Stimulated activated CD4-positive, alpha-beta T cell treated with anti-CD3 and anti-CD28 coated beads, Interleukin-12 subunit alpha, Interleukin-12 subunit beta, amount 100 ng/mL, for 4 hours (primary cell): ENCODE measurements at regions not wholly inside any gene's neighbourhood (a gene's known extent, or its start where the extent isn't known, plus 50 kb on each side); places are given as distances from the start of the nearest gene placed in this dataset.

ENCODE experiments used
- DNase-seq: peaks from one replicate; pipeline ENCODE4 v3.0.0-alpha.2; 2020

- no peak for DNase-seq
Measured at GRCh38 chr15:93176065-93176464, 87.1 kb upstream of the RGMA start.

DNA sequence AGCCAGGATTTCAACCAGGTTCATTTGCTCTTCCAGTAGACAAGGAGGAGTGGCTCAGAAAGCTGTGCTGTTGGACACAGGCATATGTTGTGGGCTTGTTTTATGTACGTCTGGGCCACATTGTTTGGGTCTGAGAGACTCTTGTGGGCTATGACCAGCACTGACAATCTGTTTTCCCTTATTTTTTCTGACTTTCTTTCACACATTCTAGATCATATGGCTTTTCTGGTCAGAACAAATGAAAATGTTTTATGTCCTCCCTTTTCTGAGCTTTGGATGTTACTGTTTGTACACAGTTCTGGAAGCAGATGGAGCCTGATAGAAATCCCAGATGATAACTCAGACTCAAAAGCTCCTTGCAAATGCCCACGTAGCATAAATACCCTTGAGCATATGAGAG lies 85.8 kb upstream of the RGMA start:
- DNase-seq: no peak

GRCh38 chr15:93173369-93173768 lies 84.4 kb upstream of the RGMA start:
- DNase-seq: no peak

DNA sequence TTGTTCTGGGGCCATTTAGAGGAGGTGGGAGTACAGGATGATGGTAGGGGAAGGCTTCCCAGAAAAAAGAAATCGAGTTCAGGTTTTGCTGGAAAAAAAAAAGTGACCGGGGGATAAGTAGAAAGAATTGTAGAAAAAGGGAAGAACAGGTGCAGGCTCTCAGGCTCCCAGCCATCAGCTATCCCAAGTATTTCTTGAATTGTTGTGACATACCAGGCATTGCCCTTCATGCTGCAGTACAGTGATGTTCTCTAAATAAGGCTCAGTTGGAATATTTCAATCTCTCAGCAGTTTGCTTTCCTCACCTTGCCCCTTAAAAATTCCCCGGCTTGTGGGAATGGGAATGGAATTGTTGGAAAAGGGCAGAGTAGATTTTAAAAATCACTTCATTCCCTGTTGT lies 82.5 kb upstream of the RGMA start:
- no peak for DNase-seq

DNA sequence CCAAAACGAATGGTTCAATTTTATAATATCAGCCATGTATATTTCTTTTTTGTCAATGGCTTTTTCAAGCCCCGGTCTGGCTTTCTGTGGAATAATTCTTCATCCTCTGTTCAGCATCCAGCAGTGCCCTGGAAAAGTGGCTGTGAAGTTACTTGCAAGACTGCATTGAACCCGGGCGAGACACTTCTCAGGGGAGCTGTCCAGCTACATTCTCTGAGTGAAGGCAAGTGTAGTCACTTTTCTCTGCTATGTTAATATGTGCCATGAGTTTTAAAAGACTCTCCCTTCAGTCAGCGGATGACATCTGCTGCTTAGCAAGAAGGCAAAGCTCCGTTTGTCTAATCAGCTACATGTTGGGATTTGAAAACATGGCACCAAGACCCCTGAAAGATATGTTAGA lies 81.3 kb upstream of the RGMA start:
- DNase-seq: no peak

DNA sequence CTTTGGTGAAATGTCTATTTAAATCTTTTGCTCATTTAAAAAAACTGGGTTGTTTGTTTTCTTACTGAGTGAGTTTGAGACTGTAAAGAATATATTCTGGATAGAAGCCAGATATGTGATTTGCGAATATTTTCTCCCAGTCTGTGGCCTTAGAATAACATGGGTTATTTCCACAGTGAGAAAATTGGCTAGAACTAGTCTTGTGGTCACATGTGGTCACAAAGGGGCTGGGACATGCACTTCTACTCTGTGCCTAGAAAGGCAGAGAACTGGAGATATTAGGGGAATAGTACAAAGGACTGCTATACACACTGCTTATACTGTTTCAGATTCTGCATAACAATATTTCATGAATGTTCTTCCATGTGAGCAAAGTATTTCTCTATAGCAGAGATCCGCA lies 79.9 kb upstream of the RGMA start:
- no peak for DNase-seq

DNA sequence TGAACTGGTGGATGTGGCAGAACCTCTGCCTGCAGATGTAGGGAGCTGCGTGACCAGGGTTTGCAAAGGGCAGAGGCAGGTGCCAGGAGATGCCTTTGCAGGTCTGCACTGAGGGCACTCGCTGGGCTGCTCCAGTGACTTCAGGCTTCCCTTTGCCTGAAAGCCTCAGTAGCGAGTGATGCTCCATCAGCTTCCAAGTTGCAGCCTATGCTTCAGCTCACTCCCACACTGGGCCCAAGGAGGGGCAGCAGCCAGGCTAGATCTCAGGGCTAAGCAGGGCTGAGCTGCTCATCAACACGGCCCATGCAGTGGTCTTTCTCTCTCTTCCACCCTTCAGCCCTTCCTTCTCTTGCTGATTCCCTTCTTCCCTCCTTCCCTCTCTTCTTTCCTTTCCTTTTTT lies 78.3 kb upstream of the RGMA start:
- DNase-seq: no peak

DNA sequence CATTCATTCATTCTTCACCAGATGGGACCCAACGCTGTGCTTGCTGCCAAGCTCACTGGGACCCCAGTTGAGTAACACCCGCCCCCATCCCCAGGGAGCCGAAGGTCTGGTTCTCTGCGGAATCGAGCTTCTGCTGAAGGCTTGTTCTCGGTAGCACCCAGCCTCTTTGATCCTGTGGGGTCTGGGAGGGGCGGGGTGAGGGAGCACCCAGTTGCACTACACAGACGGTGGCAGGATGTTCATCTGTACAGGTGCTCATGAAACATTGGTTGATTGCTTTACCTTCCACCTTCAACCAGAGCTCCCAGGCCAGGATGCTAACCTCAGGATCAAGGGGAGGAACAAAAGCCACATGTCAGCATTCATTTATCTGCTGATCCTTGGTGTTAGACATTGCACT lies 77.7 kb upstream of the RGMA start:
- no peak for DNase-seq

DNA sequence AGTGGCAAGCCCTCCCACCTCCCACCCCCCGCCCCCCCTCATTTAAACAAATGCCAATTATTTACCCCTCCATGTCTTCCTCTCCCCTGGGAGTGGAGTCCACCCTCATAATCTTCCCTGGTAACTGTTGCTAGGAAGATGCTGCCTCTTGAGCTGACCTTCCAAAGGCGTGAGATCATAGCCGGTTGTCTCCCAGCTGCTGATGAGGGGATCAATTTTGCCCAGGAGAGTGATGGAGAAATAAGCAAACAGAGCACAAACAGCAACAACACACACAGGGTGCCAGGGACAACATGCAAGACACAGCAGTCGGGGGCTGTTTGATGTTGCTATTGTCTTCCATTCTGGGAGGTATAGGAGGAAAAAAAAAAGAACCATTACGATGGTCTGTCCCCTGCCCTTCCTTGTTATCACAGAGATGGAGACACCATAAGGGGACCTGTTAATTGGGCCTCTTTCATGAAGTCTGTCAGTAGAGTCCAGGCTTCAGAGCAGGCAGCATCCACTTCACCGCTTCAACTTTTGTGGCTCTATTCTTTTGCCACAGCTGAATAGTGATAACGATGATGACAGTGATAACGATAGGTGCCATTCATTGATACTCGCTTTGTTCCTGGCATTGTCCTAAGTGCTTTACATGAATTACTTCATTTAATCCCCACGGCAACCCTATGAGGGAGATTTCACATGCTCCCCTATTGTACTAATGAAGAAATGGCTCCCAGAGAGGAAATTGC lies 76.9 kb upstream of the RGMA start:
- no peak for DNase-seq

DNA sequence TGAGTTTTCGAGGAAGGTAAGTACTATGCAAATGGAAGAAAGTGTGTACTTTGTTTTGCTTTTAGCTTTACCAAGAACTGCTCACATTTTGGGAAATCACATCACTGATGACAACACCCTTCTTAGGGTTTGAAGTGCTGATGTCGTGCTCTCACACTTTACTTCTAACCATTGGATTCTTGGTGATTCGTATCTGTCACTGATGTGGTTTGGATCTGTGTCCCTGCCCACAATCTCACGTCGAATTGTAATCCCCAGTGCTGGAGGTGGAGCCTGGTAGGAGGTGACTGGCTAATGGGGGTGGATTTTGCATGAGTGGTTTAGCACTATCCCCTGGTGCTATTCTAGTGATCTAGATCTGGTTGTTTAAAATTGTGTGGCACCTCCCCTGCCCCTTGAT lies 75.4 kb upstream of the RGMA start:
- DNase-seq: no peak

DNA sequence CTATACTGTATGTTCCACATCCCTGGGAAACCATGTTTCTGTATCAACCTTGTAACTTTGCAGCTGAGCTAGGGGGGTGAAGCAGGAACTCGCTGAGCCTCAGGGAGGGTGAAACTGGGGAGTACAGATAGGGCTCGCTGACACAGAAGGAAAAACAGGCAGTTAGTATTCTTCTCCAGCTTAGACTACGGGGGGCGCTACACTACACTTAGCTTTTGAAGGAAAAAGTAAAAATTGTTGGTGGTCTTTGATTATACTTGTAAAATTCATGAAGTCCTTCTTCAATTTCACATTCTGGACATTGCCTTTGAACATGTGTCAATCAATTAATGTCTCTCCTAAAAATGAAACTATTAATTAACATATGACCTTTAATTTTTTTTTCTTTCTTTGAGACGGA lies 73.5 kb upstream of the RGMA start:
- DNase-seq: no peak

GRCh38 chr15:93159930-93160329 lies 70.9 kb upstream of the RGMA start:
- DNase-seq: no peak

GRCh38 chr15:93158097-93158900 lies 69.3 kb upstream of the RGMA start:
- DNase-seq: no peak

- DNase-seq: no peak
Measured at GRCh38 chr15:93154666-93155065, 65.7 kb upstream of the RGMA start.

- no peak for DNase-seq
Measured at GRCh38 chr15:93152951-93153350, 63.9 kb upstream of the RGMA start.

DNA sequence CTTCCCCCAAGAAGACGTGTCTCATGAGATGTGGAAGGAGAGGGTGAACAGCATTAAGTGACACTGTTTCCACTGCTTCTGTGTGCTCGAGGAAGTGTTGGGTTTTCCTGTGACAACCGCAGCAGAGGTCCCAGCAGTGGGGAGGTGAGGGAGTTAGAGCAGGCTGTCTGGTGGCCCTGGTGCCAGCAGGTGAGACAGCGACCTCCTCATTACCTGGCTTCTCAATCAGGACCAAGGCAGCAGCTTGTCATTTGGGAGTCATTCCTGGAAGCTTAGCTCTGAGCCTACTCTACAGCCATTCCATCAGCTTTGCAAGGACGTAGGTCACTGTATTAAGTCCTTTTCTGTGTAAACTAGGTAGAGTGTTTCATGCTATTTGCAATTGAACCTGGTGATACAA lies 63.3 kb upstream of the RGMA start:
- no peak for DNase-seq

DNA sequence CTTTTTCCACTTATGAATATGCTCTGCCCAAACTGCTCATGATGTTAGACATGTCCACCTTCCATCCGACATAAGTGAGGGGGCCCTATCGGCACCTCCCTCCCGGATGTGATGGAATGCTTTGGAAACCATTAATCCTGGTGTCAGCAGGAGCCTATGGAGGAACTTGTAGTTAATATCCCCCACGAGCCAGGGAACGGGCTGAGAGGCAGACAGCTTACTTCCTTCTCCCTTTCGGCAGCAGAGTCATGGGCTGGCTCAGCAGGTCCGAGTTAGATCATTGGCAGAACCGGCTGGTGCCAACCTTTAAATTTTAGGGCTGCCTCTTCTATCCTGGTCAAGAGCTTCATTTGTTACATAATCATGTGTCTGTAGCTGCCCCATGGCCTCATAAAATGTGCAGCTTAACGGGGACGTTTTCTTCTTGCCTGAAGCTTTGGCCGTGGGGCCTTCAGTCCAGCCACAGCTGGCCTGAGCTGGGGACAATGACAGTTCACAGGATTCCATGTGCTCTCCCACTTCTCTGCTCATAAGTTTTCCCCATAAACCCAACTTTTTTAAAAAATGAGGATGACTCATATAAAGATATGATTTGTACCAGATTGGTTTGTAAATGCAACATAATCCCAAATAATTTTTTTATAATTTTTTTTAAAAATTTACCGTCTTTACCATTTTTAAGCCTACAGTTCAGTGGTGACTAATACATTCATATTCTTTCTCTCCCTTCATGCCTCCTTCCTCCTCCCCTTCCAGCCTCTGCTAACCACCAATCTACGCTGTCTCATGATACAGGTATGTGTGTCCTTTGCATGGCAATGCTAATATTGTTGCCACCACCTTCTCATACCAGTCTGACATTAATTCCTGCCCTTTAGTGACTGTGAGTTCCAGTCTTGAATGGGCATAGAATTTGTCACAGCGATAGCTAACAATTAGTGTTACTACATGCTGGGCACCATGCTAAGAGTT lies 62.2 kb upstream of the RGMA start:
- DNase-seq: no peak

GRCh38 chr15:93146601-93147000 lies 57.6 kb upstream of the RGMA start:
- DNase-seq: no peak

- no peak for DNase-seq
Measured at GRCh38 chr15:93146196-93146595, 57.2 kb upstream of the RGMA start.

- DNase-seq: no peak
Measured at GRCh38 chr15:93144463-93145236, 55.6 kb upstream of the RGMA start.

DNA sequence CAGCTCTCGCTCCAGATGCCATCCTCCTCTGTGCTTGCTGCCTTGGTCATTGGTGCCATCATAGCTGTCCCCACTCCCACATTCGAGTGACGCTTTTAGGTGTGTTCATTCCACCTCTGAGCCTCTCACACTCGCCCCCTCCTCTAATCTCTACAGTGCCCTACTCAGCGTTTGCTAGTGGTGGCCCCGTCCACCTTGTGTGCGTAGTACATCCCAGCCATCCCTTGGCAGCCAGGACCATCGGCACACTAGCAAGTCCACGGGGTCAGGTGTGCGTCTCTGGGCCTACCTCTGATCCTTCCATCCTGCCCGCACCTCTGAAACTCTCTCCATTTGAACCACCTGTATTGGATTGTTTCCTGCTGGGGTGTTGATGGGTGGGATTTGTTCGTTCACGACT lies 54.2 kb upstream of the RGMA start:
- DNase-seq: no peak

DNA sequence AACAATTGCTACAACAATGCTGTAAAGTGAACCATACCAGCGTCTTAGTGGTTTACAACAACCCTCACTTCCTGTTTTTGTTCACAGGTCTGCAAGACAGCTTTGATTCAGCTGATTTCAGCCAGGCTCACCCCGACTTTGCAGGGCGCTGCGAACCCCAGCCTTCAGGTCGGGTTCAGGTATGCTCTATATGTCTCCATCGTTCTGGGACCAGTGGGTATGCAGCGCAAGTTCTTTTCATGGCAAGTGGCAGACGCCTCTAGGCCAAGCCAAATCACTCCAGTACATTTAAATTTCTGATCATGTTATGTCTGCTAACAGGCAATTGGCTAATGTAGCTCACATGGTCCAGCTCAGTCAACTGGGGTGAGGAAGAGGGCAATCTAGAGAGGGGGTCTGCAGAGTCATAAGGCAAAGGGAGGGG lies 52.4 kb upstream of the RGMA start:
- DNase-seq: no peak

DNA sequence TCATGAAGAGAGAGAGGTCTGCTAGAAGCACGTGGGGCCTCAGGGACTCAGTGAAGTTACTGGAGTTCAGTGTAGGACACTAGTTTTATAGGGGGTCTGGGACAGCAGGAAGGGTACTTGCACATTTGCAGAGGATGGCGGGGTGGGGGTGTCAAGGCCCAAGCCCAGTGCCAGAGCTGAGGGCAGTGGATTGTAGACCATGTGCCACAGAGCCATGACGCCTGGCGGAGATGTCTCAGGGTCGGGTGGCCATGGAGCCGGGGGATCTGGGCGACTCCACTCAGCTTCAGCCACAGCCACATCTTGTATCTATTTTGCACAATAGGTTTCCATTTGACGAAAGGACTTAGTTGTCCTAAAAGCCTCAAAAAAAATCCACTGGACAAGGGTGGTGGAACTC lies 50.4 kb upstream of the RGMA start:
- DNase-seq: no peak
